ENCODE measurements at regions not wholly inside any gene's neighbourhood (a gene's known extent, or its start where the extent isn't known, plus 50 kb on each side); places are given as distances from the start of the nearest gene placed in this dataset.

DNA sequence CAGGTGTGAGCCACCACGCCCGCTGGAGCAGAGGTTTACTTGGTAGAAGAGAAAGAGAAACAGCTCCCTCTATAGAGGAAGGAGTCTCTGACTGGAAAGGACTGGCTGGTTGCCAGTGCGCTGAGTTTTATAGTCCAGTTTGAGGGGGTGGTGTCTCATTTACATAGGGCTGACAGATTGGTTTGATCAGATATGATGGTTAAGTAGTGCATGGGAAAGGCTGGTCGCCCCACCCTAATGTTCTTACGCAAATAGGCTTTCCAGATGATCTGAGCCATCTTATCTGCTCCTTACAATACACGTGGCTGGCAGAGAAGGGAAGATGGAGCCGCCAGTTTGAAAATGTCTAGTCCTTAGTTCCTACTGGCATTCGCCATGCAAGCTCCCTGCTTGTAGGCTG lies 439.5 kb downstream of the NAF1 start:
- no peak for DNase-seq (ENCODE audit: low spot score)

DNA sequence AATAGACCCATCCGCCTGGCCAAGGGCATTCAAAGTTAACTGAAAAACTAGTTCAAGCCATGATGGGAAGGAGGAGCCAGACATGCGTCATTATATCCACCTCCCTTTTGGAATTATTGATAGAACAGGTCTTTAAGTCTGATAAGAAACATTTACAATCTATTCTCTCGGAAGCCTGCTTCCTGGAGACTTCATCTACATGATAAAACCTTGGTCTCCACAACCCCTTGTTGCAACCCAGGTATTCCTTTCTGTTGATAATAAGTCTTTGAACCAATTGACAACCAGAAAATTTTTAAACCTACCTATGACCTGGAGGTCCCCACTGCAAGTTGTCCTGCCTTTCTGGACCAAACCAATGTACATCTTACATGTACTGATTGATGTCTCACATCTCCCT lies 451.3 kb downstream of the NAF1 start:
- DNase-seq (ENCODE audit: low spot score) = no peak

- DNase-seq (ENCODE audit: low spot score) = no peak
These were observed 458.7 kb downstream of the NAF1 start for GRCh38 chr4:162707962-162708361.

- no peak for DNase-seq (ENCODE audit: low spot score)
These were observed 460.1 kb downstream of the NAF1 start for GRCh38 chr4:162706632-162707031.

DNA sequence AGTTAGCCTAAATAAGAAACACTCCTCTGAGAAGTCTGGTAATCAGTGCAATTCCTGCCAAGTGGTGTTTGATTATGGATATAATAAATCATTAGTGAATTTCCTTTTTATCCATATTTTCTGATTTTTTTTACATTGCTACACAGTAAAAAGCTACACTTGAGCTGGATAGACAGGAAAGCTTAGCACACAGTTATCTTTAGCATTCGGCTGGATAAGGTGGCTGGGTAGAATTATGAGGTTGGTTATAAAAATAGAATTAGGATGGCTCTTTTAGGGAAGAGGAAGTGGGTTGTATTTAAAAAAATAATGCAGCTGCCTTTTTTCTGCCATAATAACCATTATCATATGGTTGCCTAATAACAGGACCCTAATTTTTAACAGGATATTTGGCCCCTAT lies 460.6 kb downstream of the NAF1 start:
- no peak for DNase-seq (ENCODE audit: low spot score)

GRCh38 chr4:162705130-162705803 lies 461.4 kb downstream of the NAF1 start:
- DNase-seq (ENCODE audit: low spot score) = no peak

GRCh38 chr4:162700815-162701361 lies 465.8 kb downstream of the NAF1 start:
- no peak for DNase-seq (ENCODE audit: low spot score)

DNA sequence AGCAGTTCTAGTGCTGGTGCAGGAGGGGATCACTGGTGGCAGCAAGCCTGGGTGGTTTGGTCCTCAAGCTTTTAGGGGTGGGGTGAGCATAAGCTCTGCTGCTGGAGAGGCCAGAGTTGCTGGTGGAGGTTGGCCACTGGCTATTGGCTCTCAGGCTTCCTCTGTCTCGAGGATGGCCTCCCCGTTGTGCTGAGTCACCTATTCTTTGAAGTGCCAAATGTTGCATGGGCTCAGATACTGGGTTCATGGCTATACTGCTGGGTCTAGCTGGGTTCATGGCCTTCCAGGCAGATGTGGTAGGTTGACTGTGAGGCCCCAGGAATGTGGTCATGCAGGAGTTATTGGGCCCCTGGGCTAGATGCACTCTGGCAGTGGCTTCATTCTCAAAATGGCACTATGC lies 466.3 kb downstream of the NAF1 start:
- no peak for DNase-seq (ENCODE audit: low spot score)

GRCh38 chr4:162699629-162700028 lies 467.1 kb downstream of the NAF1 start:
- no peak for DNase-seq (ENCODE audit: low spot score)

DNA sequence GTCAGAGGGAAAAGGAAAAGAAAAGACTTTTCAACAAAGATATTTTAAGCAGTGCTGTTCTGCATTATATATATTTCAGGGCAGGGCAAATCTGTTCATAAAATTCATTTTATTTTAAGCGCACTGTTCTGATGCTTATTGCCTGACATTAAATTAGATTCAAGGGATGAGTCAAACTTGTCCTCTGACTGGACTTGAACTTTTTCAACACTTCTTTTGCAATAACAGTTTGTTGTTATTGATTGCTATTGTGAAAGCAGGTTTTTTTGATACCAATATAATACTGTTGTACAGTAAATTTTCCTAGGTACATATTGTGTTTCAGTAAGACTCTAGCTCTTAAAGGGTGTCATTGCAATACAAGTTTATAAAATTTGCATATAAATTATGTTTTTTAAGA lies 481.3 kb downstream of the NAF1 start:
- no peak for DNase-seq (ENCODE audit: low spot score)

DNA sequence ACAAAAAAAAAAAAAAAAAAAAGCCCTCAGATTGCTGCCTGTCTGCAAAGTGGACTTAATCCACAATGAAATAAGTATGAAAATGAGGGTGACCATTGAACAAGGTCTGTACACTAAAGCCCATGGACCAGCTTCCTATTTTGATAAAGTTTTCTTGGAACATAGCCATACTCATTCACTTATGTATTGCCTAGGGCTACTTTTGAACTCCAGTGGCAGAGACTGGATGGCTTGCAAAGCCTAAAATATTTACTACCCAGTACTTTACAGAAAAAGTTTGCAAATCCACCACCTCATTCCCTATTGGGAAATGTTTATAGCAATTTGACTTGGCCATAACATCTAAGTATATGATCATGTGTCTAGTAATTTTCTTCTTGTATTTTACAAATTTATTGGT lies 481.7 kb downstream of the NAF1 start:
- no peak for DNase-seq (ENCODE audit: low spot score)

GRCh38 chr4:162684371-162684700 lies 482.4 kb downstream of the NAF1 start:
- no peak for DNase-seq (ENCODE audit: low spot score)

GRCh38 chr4:162683659-162684370 lies 482.9 kb downstream of the NAF1 start:
- DNase-seq (ENCODE audit: low spot score) = no peak

DNA sequence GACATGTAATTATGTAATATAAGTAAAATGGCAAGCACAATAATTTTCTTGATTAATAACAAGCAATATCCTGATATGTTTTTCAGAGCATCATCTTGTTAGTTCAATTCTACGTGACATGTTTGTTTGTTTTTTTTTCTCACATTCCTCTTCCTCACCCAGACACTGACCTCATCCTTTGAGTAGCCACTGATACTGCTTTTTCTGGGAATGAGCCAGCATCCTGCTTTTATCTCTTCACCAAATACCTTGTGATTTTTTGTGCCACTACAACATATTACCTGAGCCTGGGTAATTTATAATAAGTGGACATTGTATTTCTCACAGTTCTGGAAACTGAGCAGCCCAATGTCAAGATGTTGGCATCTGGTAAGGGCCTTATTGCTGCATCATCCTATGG lies 484.0 kb downstream of the NAF1 start:
- no peak for DNase-seq (ENCODE audit: low spot score)

- DNase-seq (ENCODE audit: low spot score) = no peak
These were observed 485.5 kb downstream of the NAF1 start for GRCh38 chr4:162681212-162681611.

GRCh38 chr4:162675661-162676060 lies 491.0 kb downstream of the NAF1 start:
- DNase-seq (ENCODE audit: low spot score) = no peak

DNA sequence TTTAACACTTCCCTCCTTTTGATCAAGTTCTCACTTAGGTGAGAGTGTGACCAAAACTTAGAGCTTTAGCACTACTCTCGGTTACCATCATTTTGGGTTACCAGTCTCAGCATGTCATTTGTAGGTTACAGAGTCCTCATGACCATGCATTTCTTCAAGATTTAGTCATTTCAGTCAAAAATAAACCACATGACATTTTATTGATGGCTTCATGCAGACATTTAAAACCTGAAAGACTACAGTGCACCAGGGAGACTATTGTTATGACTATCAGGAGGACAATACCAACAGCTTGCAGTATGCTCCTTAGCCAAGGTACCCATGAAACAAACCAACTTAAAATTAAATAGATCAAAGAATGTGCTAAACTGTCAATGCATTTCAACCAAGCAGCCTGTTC lies 498.1 kb upstream of the FSTL5 start:
- DNase-seq (ENCODE audit: low spot score) = no peak

- DNase-seq (ENCODE audit: low spot score) = no peak
These were observed 495.9 kb upstream of the FSTL5 start for GRCh38 chr4:162659716-162660115.

DNA sequence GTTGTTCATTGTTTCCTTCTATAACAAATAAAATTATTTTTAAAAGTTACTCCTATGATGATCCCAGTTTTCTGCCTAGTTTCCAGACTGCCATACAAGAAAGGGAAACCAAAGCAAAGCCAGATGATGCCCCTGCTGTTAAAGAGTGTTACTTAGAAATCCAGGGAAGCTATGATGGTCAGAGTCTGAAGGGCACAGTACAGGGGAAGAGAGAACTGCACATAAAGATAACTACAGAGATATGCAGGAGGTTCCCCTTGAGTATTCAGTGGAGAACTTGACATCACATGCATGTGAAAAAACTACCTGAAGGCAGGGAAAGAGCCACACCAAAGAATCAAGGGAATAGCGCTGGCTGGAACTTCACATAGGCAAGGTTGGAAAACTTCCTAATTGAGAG lies 494.2 kb upstream of the FSTL5 start:
- DNase-seq (ENCODE audit: low spot score) = no peak

GRCh38 chr4:162650166-162650565 lies 486.4 kb upstream of the FSTL5 start:
- no peak for DNase-seq (ENCODE audit: low spot score)

GRCh38 chr4:162645381-162645780 lies 481.6 kb upstream of the FSTL5 start:
- DNase-seq (ENCODE audit: low spot score) = no peak

- DNase-seq (ENCODE audit: low spot score) = no peak
These were observed 480.5 kb upstream of the FSTL5 start for GRCh38 chr4:162644346-162644745.

DNA sequence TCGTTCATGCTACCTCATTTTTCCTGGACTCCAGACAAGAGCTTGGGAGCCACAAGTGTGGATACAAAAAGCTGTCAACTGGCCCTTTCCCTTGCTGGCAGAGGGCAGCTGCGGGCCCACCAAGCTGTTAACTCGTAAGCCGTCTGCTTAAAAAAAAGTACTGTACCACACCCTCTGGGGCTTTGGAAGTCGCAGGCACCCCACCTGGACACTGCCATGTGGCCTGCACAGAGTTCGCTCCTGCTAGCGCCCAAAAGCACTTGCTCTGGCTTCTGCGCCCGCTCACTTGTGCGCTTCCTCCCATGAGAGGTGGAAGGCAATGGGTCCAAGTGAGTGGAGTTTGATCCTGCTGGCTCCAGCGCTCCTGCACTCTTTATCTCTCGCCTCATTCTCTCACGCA lies 476.4 kb upstream of the FSTL5 start:
- DNase-seq (ENCODE audit: low spot score) = no peak

- no peak for DNase-seq (ENCODE audit: low spot score)
These were observed 470.6 kb upstream of the FSTL5 start for GRCh38 chr4:162634390-162634789.
